Right kidney (tissue), 1 donor: ENCODE measurements at regions not wholly inside any gene's neighbourhood (a gene's known extent, or its start where the extent isn't known, plus 50 kb on each side); places are given as distances from the start of the nearest gene placed in this dataset.

Experiments
- DNase-seq: peaks from one replicate; pipeline ENCODE4 v3.0.0-alpha.2; 2016

GRCh38 chr6:80720824-80721223 is 614.4 kb downstream of the BCKDHB start:
- no peak for DNase-seq

GRCh38 chr6:80714513-80714912 is 608.0 kb downstream of the BCKDHB start:
- no peak for DNase-seq

- DNase-seq: no peak
Observed at GRCh38 chr6:80698459-80698858, 592.0 kb downstream of the BCKDHB start.

GRCh38 chr6:80696268-80696667 is 589.8 kb downstream of the BCKDHB start:
- DNase-seq: no peak

- no peak for DNase-seq
Observed at GRCh38 chr6:80690551-80691131, 584.2 kb downstream of the BCKDHB start.

- no peak for DNase-seq
Observed at GRCh38 chr6:80689716-80690395, 583.4 kb downstream of the BCKDHB start.

- DNase-seq: no peak
Observed at GRCh38 chr6:80679992-80680391, 573.5 kb downstream of the BCKDHB start.

- no peak for DNase-seq
Observed at GRCh38 chr6:80676386-80676785, 569.9 kb downstream of the BCKDHB start.

GRCh38 chr6:80674669-80675068 is 568.2 kb downstream of the BCKDHB start:
- no peak for DNase-seq

- DNase-seq: no peak
Observed at GRCh38 chr6:80673367-80673766, 566.9 kb downstream of the BCKDHB start.

GRCh38 chr6:80667006-80667405 is 560.5 kb downstream of the BCKDHB start:
- DNase-seq: no peak

- no peak for DNase-seq
Observed at GRCh38 chr6:80658926-80659325, 552.5 kb downstream of the BCKDHB start.

- no peak for DNase-seq
Observed at GRCh38 chr6:80647156-80647555, 540.7 kb downstream of the BCKDHB start.

- DNase-seq: no peak
Observed at GRCh38 chr6:80643881-80644280, 537.4 kb downstream of the BCKDHB start.

- no peak for DNase-seq
Observed at GRCh38 chr6:80642452-80642851, 536.0 kb downstream of the BCKDHB start.

- DNase-seq: no peak
Observed at GRCh38 chr6:80641591-80641990, 535.1 kb downstream of the BCKDHB start.

- no peak for DNase-seq
Observed at GRCh38 chr6:80640176-80640575, 533.7 kb downstream of the BCKDHB start.

GRCh38 chr6:80639181-80639629 is 532.7 kb downstream of the BCKDHB start:
- no peak for DNase-seq

GRCh38 chr6:80638213-80639055 is 532.0 kb downstream of the BCKDHB start:
- peak; percentile 7 for DNase-seq

- no peak for DNase-seq
Observed at GRCh38 chr6:80637312-80637711, 530.8 kb downstream of the BCKDHB start.

GRCh38 chr6:80636689-80637088 is 530.2 kb downstream of the BCKDHB start:
- DNase-seq: no peak

- DNase-seq: no peak
Observed at GRCh38 chr6:80633412-80633811, 526.9 kb downstream of the BCKDHB start.

- DNase-seq: no peak
Observed at GRCh38 chr6:80625405-80625804, 518.9 kb downstream of the BCKDHB start.
